ENCODE measurements at regions not wholly inside any gene's neighbourhood (a gene's known extent, or its start where the extent isn't known, plus 50 kb on each side); places are given as distances from the start of the nearest gene placed in this dataset.

DNA sequence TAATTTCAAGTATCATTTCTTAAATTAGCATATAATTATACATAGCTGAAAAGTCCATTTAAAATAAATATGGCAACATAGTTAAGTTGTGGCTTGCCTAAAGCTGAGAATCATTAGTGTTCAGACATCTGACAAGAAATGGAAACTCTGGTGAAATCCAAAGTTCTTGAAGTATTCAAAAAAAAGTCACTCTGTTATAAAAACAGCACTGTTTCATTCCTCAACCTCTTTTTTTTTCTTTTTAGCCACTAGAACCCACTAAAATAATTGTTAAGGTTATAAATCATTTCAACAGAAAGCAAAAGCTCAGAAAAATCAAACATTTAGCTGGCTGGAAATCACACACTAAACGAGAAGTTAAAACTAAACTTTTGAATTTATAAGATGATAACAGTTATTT lies 476.7 kb downstream of the LTN1 start:
- TF ChIP-seq, protein P1, sequence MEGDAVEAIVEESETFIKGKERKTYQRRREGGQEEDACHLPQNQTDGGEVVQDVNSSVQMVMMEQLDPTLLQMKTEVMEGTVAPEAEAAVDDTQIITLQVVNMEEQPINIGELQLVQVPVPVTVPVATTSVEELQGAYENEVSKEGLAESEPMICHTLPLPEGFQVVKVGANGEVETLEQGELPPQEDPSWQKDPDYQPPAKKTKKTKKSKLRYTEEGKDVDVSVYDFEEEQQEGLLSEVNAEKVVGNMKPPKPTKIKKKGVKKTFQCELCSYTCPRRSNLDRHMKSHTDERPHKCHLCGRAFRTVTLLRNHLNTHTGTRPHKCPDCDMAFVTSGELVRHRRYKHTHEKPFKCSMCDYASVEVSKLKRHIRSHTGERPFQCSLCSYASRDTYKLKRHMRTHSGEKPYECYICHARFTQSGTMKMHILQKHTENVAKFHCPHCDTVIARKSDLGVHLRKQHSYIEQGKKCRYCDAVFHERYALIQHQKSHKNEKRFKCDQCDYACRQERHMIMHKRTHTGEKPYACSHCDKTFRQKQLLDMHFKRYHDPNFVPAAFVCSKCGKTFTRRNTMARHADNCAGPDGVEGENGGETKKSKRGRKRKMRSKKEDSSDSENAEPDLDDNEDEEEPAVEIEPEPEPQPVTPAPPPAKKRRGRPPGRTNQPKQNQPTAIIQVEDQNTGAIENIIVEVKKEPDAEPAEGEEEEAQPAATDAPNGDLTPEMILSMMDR (IDR thresholded peaks at IDR 0.05) = no peak
- TF ChIP-seq POLR2A (IDR thresholded peaks at IDR 0.05) = no peak
